ENCODE measurements at regions not wholly inside any gene's neighbourhood (a gene's known extent, or its start where the extent isn't known, plus 50 kb on each side); places are given as distances from the start of the nearest gene placed in this dataset.

- no peak for DNase-seq (ENCODE audit: low read depth)
Measured at GRCh38 chr13:21965095-21965494, 294.2 kb downstream of the FGF9 start.

GRCh38 chr13:21966014-21966413 is 295.1 kb downstream of the FGF9 start:
- no peak for DNase-seq (ENCODE audit: low read depth)

DNA sequence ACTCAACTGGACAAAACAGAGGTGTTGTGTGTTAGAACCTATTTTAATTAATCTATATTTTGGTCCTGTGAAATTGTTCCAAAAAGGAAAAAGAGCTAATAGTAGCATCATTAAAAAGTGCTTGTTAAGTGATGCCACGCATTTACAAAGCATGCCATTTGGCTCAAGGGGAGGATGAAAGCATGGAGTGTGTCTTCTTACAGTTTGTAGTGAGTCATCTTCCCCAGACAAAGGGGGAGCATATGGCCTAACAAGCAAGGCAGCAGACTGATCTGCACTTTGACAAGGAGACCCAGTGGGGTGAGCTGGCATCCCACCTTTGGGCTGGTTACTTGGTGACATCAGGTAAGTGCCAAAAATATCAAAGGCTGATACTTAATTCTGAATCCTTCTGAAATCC is 297.0 kb downstream of the FGF9 start:
- DNase-seq (ENCODE audit: low read depth), result no peak

DNA sequence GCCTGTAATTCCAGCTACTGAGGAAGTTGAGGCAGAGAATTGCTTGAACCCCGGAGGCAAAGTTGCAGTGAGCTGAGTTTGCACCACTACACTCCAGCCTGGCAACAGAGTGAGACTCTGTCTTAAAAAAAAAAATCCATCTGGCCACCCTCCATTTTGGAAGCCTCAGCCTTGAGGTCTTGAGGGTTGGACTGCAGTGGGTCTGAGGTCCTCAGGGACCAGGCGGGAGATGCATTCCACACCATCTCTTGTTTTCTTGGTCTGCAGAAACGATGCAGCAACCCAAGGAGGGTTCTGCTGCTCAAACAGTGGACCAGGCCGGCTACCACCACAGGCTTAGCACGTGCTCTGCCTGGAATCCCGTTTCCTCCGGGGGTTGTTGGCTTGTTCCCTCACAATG is 299.3 kb downstream of the FGF9 start:
- DNase-seq (ENCODE audit: low read depth), result no peak

- DNase-seq (ENCODE audit: low read depth), result no peak
Measured at GRCh38 chr13:21970918-21971317, 300.0 kb downstream of the FGF9 start.

GRCh38 chr13:21971662-21972621 is 301.1 kb downstream of the FGF9 start:
- peak; percentile 42 for DNase-seq (ENCODE audit: low read depth)

GRCh38 chr13:21973437-21974125 is 302.7 kb downstream of the FGF9 start:
- DNase-seq (ENCODE audit: low read depth), result no peak

DNA sequence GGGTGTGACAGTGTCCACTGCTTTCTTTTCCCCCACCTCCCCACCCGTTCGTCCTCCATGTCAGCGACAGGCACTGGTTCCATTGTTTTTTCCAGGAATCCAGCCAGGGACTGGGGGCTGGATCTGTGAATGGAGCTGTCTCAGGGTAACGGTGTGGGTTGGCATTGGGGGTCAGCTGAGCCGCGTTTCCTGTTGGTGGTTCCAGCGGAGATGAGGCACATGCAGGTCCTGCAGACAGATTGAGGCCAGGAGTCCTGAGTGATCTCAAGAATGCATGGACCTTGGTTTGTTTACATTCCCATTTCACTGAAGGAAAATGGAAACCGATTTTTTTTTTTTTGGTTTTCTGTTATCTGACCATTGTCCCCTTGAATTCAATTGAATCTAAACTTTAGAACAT is 303.9 kb downstream of the FGF9 start:
- DNase-seq (ENCODE audit: low read depth), result no peak

DNA sequence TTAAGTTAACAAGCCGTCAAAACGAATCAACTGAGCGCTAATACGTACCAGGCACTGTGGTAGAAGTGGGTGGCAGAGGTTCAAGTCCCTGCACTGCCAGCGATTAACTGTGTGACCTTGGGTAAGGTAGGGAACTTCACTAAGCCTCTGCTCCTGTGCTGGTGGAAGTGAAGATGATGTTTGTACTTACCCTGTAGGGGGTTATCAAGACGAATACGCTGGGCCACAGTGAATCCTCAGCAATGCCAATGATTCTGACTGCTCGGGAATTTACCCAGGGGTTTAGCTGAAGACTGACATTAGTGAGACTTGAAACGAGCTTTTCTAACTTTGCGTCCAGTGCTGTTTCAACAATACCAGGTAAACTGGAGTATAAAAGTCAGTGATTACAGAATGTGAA is 305.3 kb downstream of the FGF9 start:
- no peak for DNase-seq (ENCODE audit: low read depth)

DNA sequence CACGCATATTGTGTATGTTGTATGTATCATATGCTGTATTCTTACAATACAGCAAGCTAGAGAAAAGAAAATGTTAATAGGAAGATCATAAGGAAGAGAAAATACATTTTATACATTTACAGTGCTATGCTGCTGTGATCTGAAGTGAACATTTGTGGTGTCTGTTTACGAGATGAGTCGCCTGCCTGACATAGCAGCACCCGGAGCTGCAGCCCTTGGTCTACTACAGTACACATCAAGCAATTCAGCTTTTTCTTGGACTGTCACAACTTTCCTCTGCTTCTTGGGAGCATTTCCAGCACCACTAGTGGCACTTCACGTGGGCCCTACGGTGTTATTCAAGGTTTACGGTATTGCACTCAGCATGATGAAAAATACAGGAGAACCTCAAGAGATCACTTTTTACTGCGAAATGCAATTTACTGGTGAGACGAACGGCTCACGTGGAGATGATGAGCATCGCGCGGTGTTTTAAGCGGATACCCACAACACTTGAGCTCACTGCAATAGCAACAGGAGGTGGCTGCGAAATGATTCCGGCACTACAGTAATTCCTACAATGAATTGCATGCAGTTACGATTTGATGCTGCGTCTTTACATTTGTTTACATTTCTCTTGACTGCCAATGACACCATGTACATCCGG is 308.4 kb downstream of the FGF9 start:
- DNase-seq (ENCODE audit: low read depth), result no peak

GRCh38 chr13:21980049-21980448 is 309.2 kb downstream of the FGF9 start:
- DNase-seq (ENCODE audit: low read depth), result no peak

- no peak for DNase-seq (ENCODE audit: low read depth)
Measured at GRCh38 chr13:21984156-21984555, 313.3 kb downstream of the FGF9 start.

GRCh38 chr13:21986602-21987001 is 315.7 kb downstream of the FGF9 start:
- DNase-seq (ENCODE audit: low read depth), result no peak

DNA sequence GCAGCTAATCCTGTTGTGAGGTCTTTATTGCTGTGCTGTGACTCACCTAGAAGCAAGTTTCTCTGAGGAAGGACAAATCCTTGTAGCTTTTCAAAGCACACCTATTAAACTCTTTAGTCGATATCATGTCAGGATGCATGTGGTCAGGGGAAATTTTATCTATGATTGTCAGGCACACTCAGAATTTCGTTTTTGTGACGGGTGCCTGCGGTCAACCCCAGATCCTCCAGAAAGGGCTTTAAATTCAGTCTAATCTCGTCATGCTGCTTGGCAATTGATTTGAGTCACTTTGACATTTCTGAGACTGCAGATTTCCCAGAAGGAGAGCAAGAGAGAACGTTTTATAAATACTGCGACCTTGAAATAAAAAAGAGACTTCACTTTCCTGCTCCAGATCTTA is 316.9 kb downstream of the FGF9 start:
- DNase-seq (ENCODE audit: low read depth), result no peak

- no peak for DNase-seq (ENCODE audit: low read depth)
Measured at GRCh38 chr13:21988624-21989023, 317.8 kb downstream of the FGF9 start.

DNA sequence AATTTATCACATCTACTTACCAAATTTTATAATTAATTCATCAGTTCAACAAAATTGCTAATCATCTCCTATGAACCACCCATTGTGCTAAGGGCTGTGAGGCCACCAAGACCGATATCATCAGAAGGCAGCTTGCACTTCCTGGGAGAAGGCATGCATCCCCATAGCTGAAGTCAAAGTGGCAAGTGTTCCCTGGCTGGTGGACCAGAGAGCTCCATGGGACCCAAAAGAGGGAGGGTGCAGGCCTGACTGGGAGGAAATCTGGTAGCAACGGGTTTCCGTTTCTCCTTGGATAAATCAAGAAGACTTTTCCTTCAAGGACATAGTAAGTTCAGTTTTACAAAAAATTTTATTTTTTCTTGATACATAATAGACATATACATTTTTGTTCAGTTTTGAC is 325.2 kb downstream of the FGF9 start:
- no peak for DNase-seq (ENCODE audit: low read depth)

- no peak for DNase-seq (ENCODE audit: low read depth)
Measured at GRCh38 chr13:21997726-21998125, 326.9 kb downstream of the FGF9 start.

- no peak for DNase-seq (ENCODE audit: low read depth)
Measured at GRCh38 chr13:21998279-21998990, 327.6 kb downstream of the FGF9 start.

DNA sequence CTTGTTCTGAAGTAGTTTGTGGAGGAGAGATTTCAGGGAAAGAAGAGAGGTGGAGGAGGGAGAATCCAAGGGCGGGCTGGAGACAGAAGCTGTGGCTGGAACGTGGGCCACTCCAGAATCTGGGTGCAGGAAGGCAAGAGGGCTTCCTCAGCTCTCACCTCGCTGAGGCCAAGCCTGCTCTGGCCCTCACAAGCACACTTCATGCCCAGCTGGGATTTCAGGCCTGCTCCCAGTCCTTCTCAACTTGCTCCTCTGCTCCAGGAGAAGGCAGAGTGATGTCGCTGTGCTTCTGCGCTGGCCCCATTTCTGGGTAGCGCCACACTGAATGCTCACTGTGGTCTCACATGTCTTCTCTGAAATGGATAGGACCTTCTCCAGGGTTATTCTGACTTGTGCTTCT is 328.8 kb downstream of the FGF9 start:
- no peak for DNase-seq (ENCODE audit: low read depth)

GRCh38 chr13:22000191-22000590 is 329.3 kb downstream of the FGF9 start:
- DNase-seq (ENCODE audit: low read depth), result no peak

DNA sequence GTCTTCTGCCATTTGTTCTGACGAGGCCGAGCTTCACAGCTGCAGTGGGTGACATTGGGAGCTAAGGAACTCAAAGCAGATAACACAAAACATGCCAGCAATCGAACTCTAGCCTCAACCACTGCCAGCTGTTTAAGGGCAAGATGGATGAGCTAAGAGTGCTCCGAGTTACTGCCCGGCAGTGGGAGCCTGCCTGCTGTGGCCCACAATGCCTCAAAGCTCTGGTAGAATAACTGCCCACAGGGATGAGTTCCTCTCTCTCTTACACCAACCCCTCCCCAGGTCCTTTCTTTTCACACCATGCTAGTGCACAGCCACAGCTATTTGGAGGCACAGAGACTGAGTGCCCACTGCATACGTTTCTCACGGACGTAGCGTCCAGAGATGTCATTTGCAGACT is 330.5 kb downstream of the FGF9 start:
- DNase-seq (ENCODE audit: low read depth), result no peak

DNA sequence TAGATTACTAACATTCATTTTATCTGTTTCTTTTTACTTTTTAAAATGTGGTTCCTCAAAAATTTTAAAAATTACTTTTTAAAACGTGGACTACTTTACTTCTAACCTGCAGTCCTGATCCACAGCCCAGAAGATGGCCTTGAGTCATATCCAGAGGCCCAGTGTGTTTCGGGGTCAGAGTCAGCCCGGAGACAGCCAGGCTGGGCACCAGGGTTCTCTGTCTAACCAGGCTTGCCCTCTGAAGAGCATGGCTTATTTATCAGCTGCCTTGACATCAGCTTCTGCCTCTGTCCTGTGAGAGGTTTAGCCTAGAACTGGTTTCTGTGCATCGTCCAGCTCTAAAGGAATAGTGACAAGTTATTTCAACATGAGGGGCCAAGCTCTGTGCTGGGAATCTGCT is 332.0 kb downstream of the FGF9 start:
- no peak for DNase-seq (ENCODE audit: low read depth)

Measured in GM04504 (cell line).